Peyer's patch (tissue), 4 donors: ENCODE measurements at regions not wholly inside any gene's neighbourhood (a gene's known extent, or its start where the extent isn't known, plus 50 kb on each side); places are given as distances from the start of the nearest gene placed in this dataset.

Experiments used
- DNase-seq, 3 donors: peaks; one replicate each; pipeline ENCODE4 v3.0.0-alpha.2; 2017 to 2019
- H3K27ac ChIP-seq, 4 donors: fragments of 200-600 bp; sonication (generic); one replicate each; pipeline ENCODE4 v1.5.1; 2016 to 2019
- H3K27me3 ChIP-seq, 2 donors: fragments of 200-600 bp; sonication (generic); one replicate each; pipeline ENCODE4 v1.5.1; 2019
- H3K36me3 ChIP-seq, 3 donors: fragments of 200-600 bp; sonication (generic); one replicate each; pipeline ENCODE4 v1.5.1; 2016 to 2019
- H3K4me1 ChIP-seq, 4 donors: fragments of 200-600 bp; sonication (generic); one replicate each; pipeline ENCODE4 v1.5.1; 2016 to 2019
- H3K4me3 ChIP-seq, 4 donors: fragments of 200-600 bp; sonication (generic); 1 replicate in 3 of 4; 2 replicates in 1 of 4; pipeline ENCODE4 v1.5.1; 2016 to 2019; ENCODE audit warnings: mild to moderate bottlenecking in 1 of 4
- H3K9me3 ChIP-seq, 4 donors: fragments of 200-600 bp; sonication (generic); one replicate each; pipeline ENCODE4 v1.5.1; 2016 to 2019; ENCODE audit warnings: mild to moderate bottlenecking in 1 of 4
- CTCF ChIP-seq, 6 experiments: fragments of 450-650 bp in 4 of 6; fragments of 200-600 bp in 2 of 6; sonication (generic) in 1 of 6; IDR thresholded peaks; one replicate each; pipeline ENCODE4 v1.5.1; 2017 to 2019; ENCODE audit warnings: antibody characterized with exemption in 6 of 6, mild to moderate bottlenecking in 3 of 6, moderate library complexity in 1 of 6
- POLR2A ChIP-seq, 2 donors: fragments of 450-650 bp; IDR thresholded peaks; one replicate each; pipeline ENCODE4 v1.5.1; 2017; ENCODE audit warnings: antibody characterized with exemption in 2 of 2, mild to moderate bottlenecking in 2 of 2, moderate library complexity in 2 of 2

- peak overlapping the region; percentile 87 to 93 (median 90) for H3K27ac ChIP-seq
- peak overlapping the region; percentile 70 to 90 (median 70) for H3K4me3 ChIP-seq
- DNase-seq: peak; percentile 73 to 92 (median 85)
- H3K27me3 ChIP-seq: no peaks in the 10 kb centered on the region
- TF ChIP-seq POLR2A (IDR thresholded peaks at IDR 0.05) (peak; percentile 42 to 52), CTCF (IDR thresholded peaks at IDR 0.05) (peak in 3 of 6 experiments; percentile 13 to 19 (median 15))
- peaks cover 5 to 79% (median 28%) of the 10 kb centered on the region in 4 donors for H3K4me1 ChIP-seq
- no peaks in the 10 kb centered on the region for H3K36me3 ChIP-seq
- no peaks in the 10 kb centered on the region for H3K9me3 ChIP-seq
Observed at GRCh38 chr17:77374170-77374936, 233.6 kb downstream of the SEC14L1 start.

DNA sequence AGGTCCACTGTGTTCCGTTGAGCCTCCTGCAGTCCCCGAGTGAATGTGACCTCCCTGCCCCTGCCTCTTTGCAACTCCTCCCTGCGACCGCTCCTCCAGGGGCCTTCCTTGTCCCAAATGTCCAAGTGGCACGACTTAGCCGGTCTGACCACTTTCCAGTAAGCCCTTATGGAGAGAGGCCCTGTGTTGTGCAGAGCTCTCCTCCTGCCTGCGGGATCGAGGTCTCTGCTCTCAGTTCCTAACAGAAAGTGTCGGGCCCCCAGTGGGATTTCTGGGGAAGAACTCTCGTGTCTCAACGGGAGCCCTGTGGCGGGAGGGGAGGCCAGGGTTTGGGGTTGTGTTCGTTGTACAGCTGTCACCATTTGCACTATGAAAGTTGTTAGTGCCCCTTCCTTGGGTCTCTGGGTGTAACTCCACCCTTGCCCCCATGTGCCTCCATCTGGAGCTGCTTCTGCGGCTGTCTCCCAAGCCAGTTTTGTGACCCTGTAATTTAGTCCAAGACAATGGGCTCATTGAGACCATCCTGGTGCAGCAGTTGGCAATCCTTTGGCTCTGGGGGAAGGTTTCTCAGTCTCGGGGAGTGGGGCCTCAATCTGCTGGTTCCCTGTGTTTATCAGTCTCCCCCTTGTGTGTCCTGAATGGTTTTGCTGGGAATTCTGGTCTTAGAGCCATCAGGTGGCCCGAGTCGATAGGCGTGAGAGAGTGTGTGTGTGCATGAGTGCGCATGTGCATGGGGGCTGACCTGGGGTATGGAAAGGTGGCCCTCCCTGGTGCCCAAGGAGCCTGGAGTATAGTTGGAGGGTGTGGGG, 234.5 kb downstream of the SEC14L1 start:
- no peaks in the 10 kb centered on the region for H3K36me3 ChIP-seq
- no peaks in the 10 kb centered on the region for H3K9me3 ChIP-seq
- no peaks in the 10 kb centered on the region for H3K27me3 ChIP-seq
- peak overlapping the region; percentile 87 to 93 (median 90) for H3K27ac ChIP-seq
- H3K4me1 ChIP-seq: peaks cover 5 to 84% (median 30%) of the 10 kb centered on the region in 4 donors
- H3K4me3 ChIP-seq: peak overlapping the region; percentile 70 to 90 (median 70)
- DNase-seq: no peak
- TF ChIP-seq POLR2A (IDR thresholded peaks at IDR 0.05) (no peak), CTCF (IDR thresholded peaks at IDR 0.05) (no peak)

- Histone ChIP-seq H3K27me3 (no peaks in the 10 kb centered on the region), H3K9me3 (no peaks in the 10 kb centered on the region), H3K4me1 (peaks cover 5 to 84% (median 33%) of the 10 kb centered on the region in 4 donors), H3K27ac (peak overlapping the region; percentile 87 to 93 (median 90)), H3K36me3 (no peaks in the 10 kb centered on the region), H3K4me3 (peak overlapping the region in 3 of 4 donors; percentile 34 to 70 (median 35))
- DNase-seq: peak in 2 of 3 donors; percentile 77 to 87
- no peak for TF ChIP-seq CTCF (IDR thresholded peaks at IDR 0.05)
- TF ChIP-seq POLR2A (IDR thresholded peaks at IDR 0.05): no peak
Observed at GRCh38 chr17:77375917-77376651, 235.3 kb downstream of the SEC14L1 start.

DNA sequence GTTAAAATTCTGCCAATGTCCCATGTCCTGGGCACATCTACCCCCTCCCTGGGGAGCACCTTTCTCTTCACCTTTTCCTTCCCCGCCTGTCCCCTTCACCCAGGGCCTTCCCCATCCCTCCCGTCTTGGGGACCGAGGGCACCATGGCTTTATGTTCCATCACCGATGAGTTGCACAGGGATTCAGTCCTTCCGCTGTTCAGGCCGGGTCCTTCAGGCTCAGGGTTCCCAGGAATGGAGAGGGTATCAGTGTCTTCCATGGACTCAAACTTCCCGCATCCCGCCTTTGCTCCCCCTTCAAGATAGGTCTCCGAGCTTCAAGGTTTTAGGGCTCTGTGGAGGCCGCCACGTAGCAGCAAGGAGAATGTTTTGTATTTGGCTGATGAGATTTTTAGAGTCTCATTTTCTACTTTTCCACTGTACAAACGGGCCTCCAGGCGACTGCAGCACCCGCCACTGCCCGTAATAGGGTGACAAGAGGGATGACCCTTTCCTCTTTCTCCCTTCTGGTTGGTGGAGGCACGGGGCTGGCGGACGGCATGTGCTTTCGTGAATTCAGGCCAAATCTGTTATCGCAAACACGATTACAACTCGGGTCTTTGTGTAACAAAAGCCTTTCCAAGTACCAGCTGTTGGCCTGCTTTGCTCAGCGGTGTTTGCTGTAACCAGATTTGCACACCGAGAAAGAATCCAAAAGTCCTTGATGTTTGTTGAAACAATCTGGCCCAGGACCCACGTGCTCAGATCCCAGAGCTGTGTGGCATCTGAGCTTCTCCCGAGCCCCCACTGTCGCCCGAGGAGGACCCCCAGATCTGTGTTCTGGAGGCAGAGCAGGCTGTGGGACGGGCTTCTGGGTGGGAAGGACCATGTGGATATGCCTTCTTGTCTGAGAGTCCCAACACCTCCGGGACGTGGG, 236.3 kb downstream of the SEC14L1 start:
- DNase-seq: no peak
- peak overlapping the region; percentile 51 to 93 (median 90) for H3K27ac ChIP-seq
- H3K4me3 ChIP-seq: peak overlapping the region in 2 of 4 donors; percentile 34 to 70
- H3K4me1 ChIP-seq: peaks cover 2 to 84% (median 37%) of the 10 kb centered on the region in 4 donors
- no peaks in the 10 kb centered on the region for H3K9me3 ChIP-seq
- no peaks in the 10 kb centered on the region for H3K36me3 ChIP-seq
- TF ChIP-seq CTCF (IDR thresholded peaks at IDR 0.05) (no peak), POLR2A (IDR thresholded peaks at IDR 0.05) (no peak)
- no peaks in the 10 kb centered on the region for H3K27me3 ChIP-seq
